NCI-H2107 (cell line): ENCODE measurements at regions not wholly inside any gene's neighbourhood (a gene's known extent, or its start where the extent isn't known, plus 50 kb on each side); places are given as distances from the start of the nearest gene placed in this dataset.
"Not testable (repeated sequence)": the region's sequence is repeated elsewhere in the genome, so short reads cannot be mapped to it uniquely, and the experiment has no call there.

ENCODE experiments used
- DNase-seq: peaks from one replicate; lab custom pipeline; 2025; lab: John Stamatoyannopoulos, UW

GRCh38 chr10:109729895-109730294, 193.4 kb downstream of the XPNPEP1 start:
- DNase-seq = not testable (repeated sequence)

DNA sequence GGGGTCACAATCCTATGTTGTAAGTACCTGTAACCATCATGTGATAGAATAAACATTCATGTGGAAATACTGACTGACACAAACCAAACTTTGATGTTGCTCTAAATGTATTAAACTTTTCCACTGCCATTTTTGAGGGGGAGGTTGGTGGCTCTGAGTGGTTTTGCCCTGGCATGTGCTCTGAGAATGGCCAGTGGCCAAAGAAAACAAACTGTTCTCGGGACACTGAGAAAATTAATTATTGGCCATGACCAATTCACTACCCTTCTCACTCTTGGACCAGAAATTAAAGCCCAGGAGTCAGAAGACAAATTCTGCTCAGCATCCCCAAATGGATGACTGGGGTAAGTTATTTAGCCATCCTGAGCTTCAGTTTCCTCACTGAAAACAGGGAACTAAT, 195.9 kb downstream of the XPNPEP1 start:
- no peak for DNase-seq

DNA sequence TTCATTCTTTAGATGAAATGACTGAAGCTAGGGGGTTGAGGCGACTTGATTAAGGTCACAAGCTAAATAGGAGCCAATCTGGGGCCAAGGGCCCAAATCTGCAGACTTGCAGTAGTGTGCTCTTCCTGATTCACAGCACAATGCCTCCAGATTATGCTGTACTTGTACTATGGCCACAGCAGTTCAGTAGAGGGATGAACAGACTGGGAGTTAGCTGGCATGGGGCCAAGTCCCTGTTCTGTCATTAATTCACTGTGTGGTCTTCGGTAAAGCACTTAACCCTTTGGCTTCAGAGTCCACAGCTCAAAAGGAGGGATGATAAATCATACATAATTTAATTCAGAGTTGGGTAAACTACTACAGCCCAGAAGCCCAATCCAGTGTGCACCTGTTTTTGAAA, 196.8 kb downstream of the XPNPEP1 start:
- no peak for DNase-seq

DNA sequence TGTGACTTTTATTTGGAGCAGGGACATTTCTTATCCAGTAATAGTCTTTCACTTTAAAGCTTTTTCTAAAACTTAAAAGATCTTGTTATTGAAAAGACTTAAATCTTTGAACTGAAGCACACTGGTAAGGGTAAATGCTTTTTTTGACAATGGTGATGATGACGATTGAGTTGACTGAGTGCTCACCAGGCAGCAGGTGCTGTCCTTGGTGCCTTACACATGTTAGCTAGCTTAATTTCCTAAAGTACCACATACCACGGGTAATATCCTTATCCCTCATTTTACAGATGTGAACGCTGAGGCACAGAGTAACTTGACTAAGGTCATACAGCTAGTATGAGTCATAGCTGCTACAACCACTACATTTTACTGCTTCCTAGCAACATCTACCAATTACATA, 200.0 kb downstream of the XPNPEP1 start:
- DNase-seq = no peak

DNA sequence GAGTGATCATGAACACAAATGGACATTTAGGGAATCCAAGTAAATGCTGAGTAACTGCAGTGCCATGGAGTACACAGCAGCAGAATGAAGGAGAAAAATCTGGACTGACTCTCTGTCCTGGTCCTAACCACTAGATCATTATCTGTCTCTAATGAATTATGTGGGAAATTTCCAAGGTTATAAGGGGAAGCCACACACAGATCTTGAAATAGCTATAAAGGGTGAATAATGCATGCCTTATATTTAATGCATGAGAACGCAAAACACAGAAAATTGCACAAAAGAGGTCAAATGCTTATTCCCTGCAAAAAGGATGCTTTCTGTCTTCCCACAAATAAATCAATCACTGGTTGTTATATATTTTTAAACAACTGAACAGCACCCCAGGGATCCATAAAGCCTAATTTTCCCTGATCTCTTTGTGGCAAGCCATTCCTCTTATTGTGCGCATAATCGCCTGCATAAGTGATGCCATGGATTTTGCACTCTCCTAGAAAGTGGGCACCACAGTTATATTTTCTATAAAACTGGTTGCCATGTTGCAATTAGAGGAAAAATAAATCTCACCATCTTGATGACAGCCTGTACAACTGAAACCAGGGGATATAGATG, 201.8 kb downstream of the XPNPEP1 start:
- DNase-seq = no peak

DNA sequence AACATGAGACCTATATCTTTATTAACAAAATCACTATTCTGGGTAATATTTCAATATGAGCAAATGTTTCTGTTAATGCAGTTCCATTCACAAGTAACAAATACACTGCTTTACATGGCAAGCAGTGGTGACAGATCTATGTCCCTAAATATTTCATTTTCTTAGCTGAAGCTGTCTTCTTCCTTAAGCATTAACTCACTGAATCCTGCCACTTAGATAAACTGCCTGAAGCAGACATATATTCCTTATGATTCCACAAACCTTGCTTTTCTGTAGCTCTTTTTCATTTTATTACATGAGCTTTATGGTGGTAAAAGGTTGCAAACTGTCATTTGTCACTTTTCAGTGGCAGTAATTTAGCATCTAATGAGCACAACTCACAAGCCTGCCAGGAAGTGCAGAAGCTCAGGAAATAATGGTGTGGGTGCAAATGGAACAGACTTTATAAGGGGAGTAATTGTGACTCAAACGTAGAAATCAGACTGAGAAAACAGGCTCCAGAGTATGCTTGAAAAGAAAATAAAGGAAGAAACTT, 217.2 kb downstream of the XPNPEP1 start:
- DNase-seq = no peak

DNA sequence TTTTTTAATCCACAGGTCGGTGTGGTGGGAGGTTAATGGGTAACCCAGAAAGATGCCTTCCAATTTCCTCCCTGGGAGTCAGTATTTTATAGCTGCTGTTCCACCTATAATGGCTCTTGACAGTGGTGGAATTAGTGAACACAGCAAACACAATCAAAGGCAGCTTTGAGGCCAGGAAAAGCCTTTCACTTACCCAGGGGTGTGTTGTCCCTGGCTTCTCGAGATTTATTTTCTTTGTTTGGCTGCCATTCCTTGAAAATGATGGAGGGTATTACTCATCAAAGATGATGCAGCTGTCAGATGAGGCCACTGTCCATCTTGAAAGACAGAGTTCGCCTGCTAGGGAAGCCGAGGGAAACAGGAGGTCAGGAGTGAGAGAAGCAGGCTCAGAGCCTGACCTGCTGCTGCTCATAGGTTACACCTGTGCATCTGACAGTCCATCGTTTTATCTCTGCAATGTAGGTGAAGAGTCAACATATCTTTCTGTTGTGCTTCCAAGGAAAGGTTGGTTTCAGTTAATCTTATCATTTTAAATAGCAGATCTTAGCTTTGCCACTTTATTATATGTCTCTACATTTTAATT, 221.6 kb downstream of the XPNPEP1 start:
- DNase-seq = no peak

GRCh38 chr10:109698882-109699664, 224.2 kb downstream of the XPNPEP1 start:
- DNase-seq = no peak

- no peak for DNase-seq
These were observed 225.2 kb downstream of the XPNPEP1 start for GRCh38 chr10:109698086-109698485.

DNA sequence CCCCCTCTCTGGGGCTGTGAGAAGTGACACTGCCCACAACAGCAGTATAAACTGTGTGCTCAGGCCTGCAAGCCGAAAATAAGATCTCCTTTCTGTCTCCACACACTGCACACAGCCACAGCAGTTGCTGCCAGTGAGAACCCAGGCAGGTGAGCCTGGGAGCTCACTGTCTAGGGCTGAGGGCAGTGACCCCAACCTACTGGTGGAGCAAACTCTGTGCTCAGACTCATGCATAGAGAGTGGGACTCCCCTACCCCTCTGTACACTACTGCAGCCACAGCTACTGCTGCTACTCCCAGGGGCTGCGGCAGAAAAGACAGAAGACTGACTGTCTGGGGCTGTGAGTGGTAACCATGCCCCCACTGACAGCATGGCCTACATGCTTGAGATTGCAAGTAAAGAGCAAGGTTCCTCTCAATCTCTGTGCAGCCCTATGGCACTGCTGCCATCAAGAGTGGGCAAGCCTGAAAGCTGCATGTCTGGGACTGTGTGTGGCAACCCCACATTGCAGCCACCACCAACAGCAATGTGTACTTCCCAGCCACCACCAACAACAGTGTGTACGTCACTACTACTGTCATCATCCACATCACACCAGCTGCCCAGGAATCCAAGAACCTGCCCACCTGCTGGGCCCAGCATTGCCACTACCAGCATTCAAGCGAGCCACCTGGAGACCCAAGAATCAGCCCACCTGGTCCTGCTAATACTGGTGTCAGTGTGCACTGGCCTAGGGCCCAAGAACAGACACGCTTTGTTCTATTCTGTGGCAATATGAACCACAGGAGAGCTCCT, 226.1 kb downstream of the XPNPEP1 start:
- no peak for DNase-seq

DNA sequence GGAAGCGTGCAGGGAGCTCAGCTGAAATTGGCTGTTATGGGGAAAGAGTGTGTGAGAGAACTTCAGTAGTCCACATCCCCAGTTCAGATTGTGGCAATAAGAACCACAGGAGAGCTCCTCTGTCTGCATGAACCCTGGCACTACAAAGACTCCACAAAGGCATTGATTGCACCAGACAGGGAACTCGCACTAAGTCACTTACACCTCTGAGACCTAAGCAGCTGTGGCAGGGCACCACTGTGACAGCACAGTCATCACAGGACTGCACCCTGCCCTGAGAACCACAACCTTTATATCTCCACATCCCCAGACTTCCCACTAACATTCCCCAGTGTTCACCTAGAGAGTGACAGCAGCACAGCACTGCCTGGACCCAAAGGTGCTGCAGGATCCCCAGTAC, 226.8 kb downstream of the XPNPEP1 start:
- DNase-seq = no peak

DNA sequence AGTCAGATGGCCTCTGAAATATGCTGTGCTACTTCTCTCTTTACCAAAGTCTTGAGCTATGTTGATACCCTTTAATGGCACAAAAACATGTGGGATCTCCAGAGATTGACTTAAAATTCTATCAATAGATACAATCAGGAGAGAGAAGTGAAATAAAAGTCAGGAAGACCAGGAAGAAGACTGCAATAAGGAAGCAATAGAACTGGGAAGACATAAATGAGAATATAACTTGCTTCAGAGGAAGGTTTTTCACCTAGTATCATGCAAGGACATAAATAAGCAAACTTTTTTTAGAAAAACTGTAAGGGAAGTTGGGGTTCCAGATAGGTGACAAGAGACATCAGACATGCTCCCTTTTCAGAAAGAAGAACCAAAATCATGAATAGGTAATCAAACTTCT, 227.3 kb downstream of the XPNPEP1 start:
- no peak for DNase-seq

DNA sequence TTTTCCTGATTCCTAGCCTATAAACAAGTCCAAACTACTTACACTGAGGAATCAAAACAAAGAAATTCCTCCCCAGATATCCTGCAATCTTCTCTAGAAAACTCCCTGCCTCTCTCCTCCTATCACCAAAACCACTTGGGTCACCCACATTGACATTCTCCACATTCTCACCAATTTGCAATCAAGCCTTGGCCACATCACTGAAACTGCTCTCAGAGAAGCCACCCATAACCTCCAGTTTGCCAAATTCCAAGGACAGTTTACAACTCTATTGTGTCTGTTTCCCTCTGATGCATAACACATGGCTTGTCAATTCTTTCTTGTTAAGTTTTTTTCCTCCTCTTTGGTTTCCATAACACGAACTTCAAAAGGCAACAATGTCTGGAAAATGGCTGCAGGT, 233.5 kb downstream of the XPNPEP1 start:
- DNase-seq = no peak

GRCh38 chr10:109679478-109679877, 243.8 kb downstream of the XPNPEP1 start:
- DNase-seq = no peak

DNA sequence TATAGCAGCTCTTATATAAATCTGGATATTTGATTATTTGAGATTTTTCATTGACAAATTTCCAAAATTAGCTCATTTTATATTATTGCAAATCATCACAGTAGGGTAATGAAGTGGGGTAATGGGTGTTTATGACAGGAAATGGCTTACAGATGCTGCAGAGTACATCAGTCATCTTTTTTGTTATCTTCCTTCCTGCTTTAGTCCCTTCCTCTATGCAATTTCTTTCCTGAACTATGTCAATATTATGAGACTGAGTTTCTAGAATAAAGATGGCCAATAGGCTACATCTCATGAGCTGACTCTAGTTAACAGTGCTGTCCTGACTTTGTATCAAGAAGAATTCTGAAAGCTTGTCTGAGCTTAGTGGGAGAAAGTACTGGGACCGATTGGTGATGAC, 244.5 kb downstream of the XPNPEP1 start:
- DNase-seq = no peak

GRCh38 chr10:109676703-109677102, 246.6 kb downstream of the XPNPEP1 start:
- DNase-seq = no peak

DNA sequence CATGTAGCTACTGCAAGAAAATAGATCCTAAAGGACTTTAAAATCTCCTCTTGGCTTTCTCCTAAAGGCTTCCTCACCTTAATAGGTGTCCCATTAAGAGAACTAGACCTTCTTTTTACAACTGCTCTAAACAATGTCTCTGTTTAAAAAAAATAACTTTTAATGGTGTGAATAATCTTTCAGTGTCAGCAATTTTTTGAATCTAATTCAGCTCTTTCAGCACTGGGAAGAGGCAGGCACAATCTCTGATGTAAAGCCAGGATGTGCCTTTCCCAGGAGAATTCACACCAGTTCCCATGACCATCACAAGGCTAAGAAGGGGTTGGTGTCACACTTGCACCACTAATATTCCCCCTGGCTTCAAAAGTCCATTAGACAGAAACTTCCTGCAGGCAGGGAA, 254.6 kb downstream of the XPNPEP1 start:
- no peak for DNase-seq

DNA sequence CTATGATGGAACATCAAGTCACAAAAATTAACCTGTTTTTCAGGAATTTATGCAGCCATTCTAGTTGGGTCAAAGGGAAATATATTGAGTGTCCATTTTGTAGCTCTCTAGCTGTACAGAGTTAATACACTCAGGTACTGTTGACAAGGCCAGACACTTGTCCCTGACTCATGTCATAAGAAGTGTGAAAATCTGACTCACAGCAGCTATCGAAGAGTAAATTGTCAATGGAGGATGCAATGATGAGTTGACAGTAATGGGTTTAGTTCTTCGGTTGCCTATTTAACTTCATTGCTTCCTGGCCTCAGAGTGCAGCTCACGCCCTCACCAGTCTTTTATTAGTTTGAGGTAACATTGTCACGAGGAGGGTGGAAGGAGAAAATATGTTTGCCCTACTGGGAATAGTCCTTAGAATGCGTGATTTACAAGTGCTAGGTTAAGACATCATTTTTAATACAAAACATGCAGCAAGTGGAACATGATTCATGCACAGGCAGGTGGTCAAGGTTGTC, 255.1 kb downstream of the XPNPEP1 start:
- no peak for DNase-seq

GRCh38 chr10:109665321-109665720, 258.0 kb downstream of the XPNPEP1 start:
- no peak for DNase-seq

- no peak for DNase-seq
These were observed 258.8 kb downstream of the XPNPEP1 start for GRCh38 chr10:109664554-109664953.

DNA sequence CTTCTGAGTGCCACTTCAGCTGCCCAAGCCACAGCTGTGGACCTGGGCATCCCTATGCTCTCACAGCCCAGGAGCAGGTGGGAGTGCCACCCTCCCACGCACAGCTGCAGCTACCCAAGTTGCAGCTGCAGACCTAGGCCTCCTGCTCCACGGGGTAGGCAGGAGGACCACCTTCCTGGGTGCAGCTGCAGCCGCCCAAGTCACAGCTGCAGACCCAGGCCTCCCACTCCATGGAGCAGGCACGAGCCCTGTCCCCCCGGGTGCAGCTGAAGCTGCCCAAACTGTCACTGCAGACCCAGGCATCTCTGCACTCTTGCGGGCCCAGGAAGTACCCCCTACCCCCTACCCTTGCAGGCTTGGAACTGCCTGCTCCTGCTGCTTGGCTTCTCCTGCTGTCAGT, 260.2 kb downstream of the XPNPEP1 start:
- DNase-seq = no peak

DNA sequence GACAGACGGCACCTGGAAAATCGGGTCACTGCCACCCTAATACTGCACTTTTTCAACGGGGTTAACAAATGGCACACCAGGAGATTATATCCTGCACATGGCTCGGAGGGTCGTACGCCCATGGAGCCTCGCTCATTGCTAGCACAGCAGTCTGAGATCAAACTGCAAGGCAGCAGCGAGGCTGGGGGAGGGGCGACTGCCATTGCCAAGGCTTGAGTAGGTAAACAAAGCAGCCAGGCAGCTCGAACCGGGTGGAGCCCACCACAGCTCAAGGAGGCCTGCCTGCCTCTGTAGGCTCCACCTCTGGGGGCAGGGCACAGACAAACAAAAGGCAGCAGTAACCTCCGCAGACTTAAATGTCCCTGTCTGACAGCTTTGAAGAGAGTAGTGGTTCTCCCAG, 270.7 kb downstream of the XPNPEP1 start:
- DNase-seq = not testable (repeated sequence)
